IMR-90 (cell line): ENCODE measurements at regions not wholly inside any gene's neighbourhood (a gene's known extent, or its start where the extent isn't known, plus 50 kb on each side); places are given as distances from the start of the nearest gene placed in this dataset.

Experiments
- ATAC-seq: fragments of 200-7000 bp; cut with Tn5 transposase; 2 replicates; pipeline ENCODE4 v1.9.1; 2020; ENCODE audit warnings: low read depth, mild to moderate bottlenecking, moderate library complexity
- BruUV-seq: library from RNA; stranded (reverse); fragments of 400-500 nt; replicated peaks from 2 replicates; lab custom pipeline; 2021; lab: Mats Ljungman, UMichigan
- CTCF ChIA-PET: fragments of 300-600 bp; formaldehyde crosslinking; extraction: SDS; loops from one replicate; lab custom pipeline; 2021; ENCODE audit warnings: antibody characterized with exemption; lab: Yijun Ruan, JAX
- POLR2A ChIA-PET: fragments of 300-600 bp; sonication (Branson Sonifier 250); formaldehyde crosslinking; loops from one replicate; lab custom pipeline; 2022; ENCODE audit warnings: antibody characterized with exemption; ENCODE audit not compliant: unreplicated experiment; lab: Charles Lee
- DNase-seq: peaks from one replicate; pipeline ENCODE4 v3.0.0; 2013
- H2AFZ ChIP-seq: replicated peaks from 2 replicates; pipeline ENCODE3; 2013; ENCODE audit warnings: low read length, mild to moderate bottlenecking; ENCODE audit not compliant: poor library complexity
- H2AK5ac ChIP-seq: 2 replicates; pipeline ENCODE4 v1.6.1; 2013; ENCODE audit warnings: low read depth, low read length, inconsistent platforms
- H2AK9ac ChIP-seq: replicated peaks from 2 replicates; pipeline ENCODE3; 2013; ENCODE audit warnings: mild to moderate bottlenecking, low read depth, low read length, moderate library complexity; ENCODE audit not compliant: poor library complexity
- H2BK120ac ChIP-seq: 2 replicates; pipeline ENCODE4 v1.6.1; 2013; ENCODE audit warnings: low read depth, low read length, inconsistent platforms
- H2BK15ac ChIP-seq: 3 replicates; pipeline ENCODE4 v1.6.1; 2013; ENCODE audit warnings: low read depth, low read length, inconsistent platforms
- H2BK20ac ChIP-seq: 2 replicates; pipeline ENCODE4 v1.6.1; 2013; ENCODE audit warnings: low read depth, mild to moderate bottlenecking, inconsistent platforms, low read length, moderate library complexity
- H2BK5ac ChIP-seq: 2 replicates; pipeline ENCODE4 v1.6.1; 2013; ENCODE audit warnings: mild to moderate bottlenecking, low read depth, low read length, inconsistent platforms; ENCODE audit not compliant: poor library complexity, severe bottlenecking
- H3K14ac ChIP-seq: replicated peaks from 2 replicates; pipeline ENCODE4 v1.6.1; 2013; ENCODE audit warnings: low read depth, low read length, inconsistent platforms
- H3K18ac ChIP-seq: 2 replicates; pipeline ENCODE4 v1.6.1; 2013; ENCODE audit warnings: low read depth, low read length, control low read depth
- H3K23ac ChIP-seq: 2 replicates; pipeline ENCODE4 v1.6.1; 2013; ENCODE audit warnings: low read depth, low read length, inconsistent platforms
- H3K27ac ChIP-seq: 2 replicates; pipeline ENCODE4 v1.5.1; 2013; ENCODE audit warnings: mild to moderate bottlenecking, control low read depth, low read length; ENCODE audit not compliant: insufficient read depth
- H3K27me3 ChIP-seq: 2 replicates; pipeline ENCODE4 v1.6.1; 2013; ENCODE audit warnings: low read length; ENCODE audit not compliant: control insufficient read depth, insufficient read depth
- H3K36me3 ChIP-seq: 2 replicates; pipeline ENCODE4 v1.6.1; 2013; ENCODE audit warnings: low read length, mixed read lengths; ENCODE audit not compliant: control insufficient read depth, insufficient read depth
- H3K4ac ChIP-seq: 2 replicates; pipeline ENCODE4 v1.6.1; 2013; ENCODE audit warnings: low read depth, low read length, inconsistent platforms
- H3K4me1 ChIP-seq: 2 replicates; pipeline ENCODE4 v1.6.1; 2013; ENCODE audit warnings: low read length, mixed read lengths; ENCODE audit not compliant: control insufficient read depth, insufficient read depth
- H3K4me2 ChIP-seq: 2 replicates; pipeline ENCODE4 v1.6.1; 2013; ENCODE audit warnings: low read depth, mild to moderate bottlenecking, control low read depth, low read length, moderate library complexity
- H3K4me3 ChIP-seq: 2 replicates; pipeline ENCODE4 v1.5.1; 2013; ENCODE audit warnings: low read depth, mild to moderate bottlenecking, control low read depth, low read length, moderate library complexity; ENCODE audit not compliant: insufficient read depth
- H3K56ac ChIP-seq: 2 replicates; pipeline ENCODE4 v1.6.1; 2013; ENCODE audit warnings: low read length, inconsistent platforms; ENCODE audit not compliant: insufficient read depth; ENCODE audit errors: extremely low read depth
- H3K79me1 ChIP-seq, 2 experiments: 2 replicates each; pipeline ENCODE4 v1.6.1; 2013; ENCODE audit warnings: low read length in 2 of 2, inconsistent platforms in 1 of 2, low read depth in 1 of 2
- H3K9ac ChIP-seq: 2 replicates; pipeline ENCODE4 v1.6.1; 2013; ENCODE audit warnings: low read depth, low read length, control low read depth
- H3K9me1 ChIP-seq: 2 replicates; pipeline ENCODE4 v1.6.1; 2013; ENCODE audit warnings: low read length, inconsistent platforms; ENCODE audit not compliant: insufficient read depth
- H3K9me3 ChIP-seq: 2 replicates; pipeline ENCODE4 v1.6.1; 2013; ENCODE audit warnings: low read length; ENCODE audit not compliant: control insufficient read depth, insufficient read depth
- H4K20me1 ChIP-seq: 2 replicates; pipeline ENCODE4 v1.6.1; 2013; ENCODE audit warnings: low read length, inconsistent platforms; ENCODE audit not compliant: insufficient read depth
- H4K5ac ChIP-seq: 2 replicates; pipeline ENCODE4 v1.6.1; 2013; ENCODE audit warnings: mild to moderate bottlenecking, low read depth, low read length, control low read depth
- H4K8ac ChIP-seq, 2 experiments: 2 replicates each; pipeline ENCODE4 v1.6.1; 2013; ENCODE audit warnings: low read depth in 2 of 2, low read length in 2 of 2, control low read depth in 1 of 2, inconsistent platforms in 1 of 2
- H4K91ac ChIP-seq: 2 replicates; pipeline ENCODE4 v1.6.1; 2013; ENCODE audit warnings: low read depth, low read length, inconsistent platforms; ENCODE audit not compliant: insufficient read depth
- WGBS, 2 experiments: methylation state at CpG; one replicate each; pipeline versions ENCODE4 v1.1.5 to v1.1.7; 2013; ENCODE audit warnings: missing lambda C conversion rate in 2 of 2; ENCODE audit not compliant: insufficient read length in 1 of 2; ENCODE audit errors: extremely low coverage in 2 of 2; 5-methylcytosine and 5-hydroxymethylcytosine counted together
- dilution Hi-C: fragments of 300-500 bp; cut with HindIII; formaldehyde crosslinking; loops from one replicate; pipeline ENCODE4 v1.14.3; 2018; ENCODE audit warnings: low sequenced_read_pairs; ENCODE audit not compliant: unreplicated experiment
- in situ Hi-C: fragments of 300-500 bp; cut with MboI; formaldehyde crosslinking; loops from 3 replicates; pipeline ENCODE4 v1.14.3; 2019; ENCODE audit warnings: low sequenced_read_pairs, inconsistent platforms, mixed read lengths
- intact Hi-C: fragments of 100-400 bp; cut with micrococcal nuclease; formaldehyde crosslinking; loops from 2 replicates; pipeline ENCODE4 v1.10.0; 2022
- TF ChIP-seq, protein P1 (sequence below): conservative IDR thresholded peaks from 2 replicates; pipeline ENCODE4 v1.5.1; 2012; ENCODE audit warnings: mild to moderate bottlenecking, low read depth, low read length, improper control_type of control experiment
- TF ChIP-seq, protein P2 (sequence below): fragments of 150-350 bp; IDR thresholded peaks from 2 replicates; pipeline ENCODE4 v1.6.1; 2017; ENCODE audit warnings: mild to moderate bottlenecking, antibody characterized with exemption, low read length, low read depth

DNA sequence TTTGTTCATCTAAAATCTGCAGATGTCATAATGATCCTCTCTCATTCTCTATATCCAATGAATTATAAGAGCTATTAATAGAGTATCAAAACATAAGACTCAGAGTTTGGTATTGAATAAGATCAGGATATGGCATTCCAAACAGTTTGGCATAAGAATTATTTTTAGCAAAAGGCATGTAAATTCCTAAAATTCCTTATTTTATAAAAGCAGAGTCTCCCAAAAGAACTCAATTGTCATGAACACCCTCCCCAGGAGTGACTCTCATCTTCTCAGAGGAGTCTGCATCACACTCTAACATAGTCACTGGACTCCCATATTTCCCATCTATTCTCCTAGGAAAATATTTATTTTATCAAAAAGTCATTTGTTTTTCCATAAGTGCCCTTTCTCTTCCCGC is 1710.2 kb upstream of the SLC39A10 start:
- dilution Hi-C loops (no loop called here), in situ Hi-C loops (no loop called here), intact Hi-C loops (no loop called here)
- H3K4ac ChIP-seq, result no peak overlapping the region
- H3K18ac ChIP-seq, result no peak overlapping the region
- H3K56ac ChIP-seq, result no peak overlapping the region
- no peak overlapping the region for H3K23ac ChIP-seq
- CTCF ChIA-PET, result no interaction called here
- H3K36me3 ChIP-seq, result no peaks in the 10 kb centered on the region
- no peak overlapping the region for H3K4me2 ChIP-seq
- H2AK5ac ChIP-seq, result no peak overlapping the region
- no CpG with 5 or more reads among the region's 1 CpG for WGBS, 2 experiments
- no TSS peak for BruUV-seq
- no peak overlapping the region for H4K91ac ChIP-seq
- H4K20me1 ChIP-seq, result no peaks in the 10 kb centered on the region
- no peaks in the 10 kb centered on the region for H3K79me1 ChIP-seq
- H4K5ac ChIP-seq, result no peak overlapping the region
- ATAC-seq (no peak), DNase-seq (no peak)
- no peak overlapping the region for H2BK20ac ChIP-seq
- H2AK9ac ChIP-seq, result no peak overlapping the region
- H2BK5ac ChIP-seq, result no peak overlapping the region
- H3K4me3 ChIP-seq, result no peak overlapping the region
- no peaks in the 10 kb centered on the region for H3K9me3 ChIP-seq
- POLR2A ChIA-PET, result no interaction called here
- H2BK120ac ChIP-seq, result no peak overlapping the region
- no peaks in the 10 kb centered on the region for H3K9me1 ChIP-seq
- no peak overlapping the region for H2AFZ ChIP-seq
- H3K14ac ChIP-seq, result no peak overlapping the region
- H3K27ac ChIP-seq, result no peak overlapping the region
- H3K27me3 ChIP-seq, result no peaks in the 10 kb centered on the region
- H3K4me1 ChIP-seq, result no peaks in the 10 kb centered on the region
- no peak overlapping the region for H3K9ac ChIP-seq
- TF ChIP-seq, protein P1, sequence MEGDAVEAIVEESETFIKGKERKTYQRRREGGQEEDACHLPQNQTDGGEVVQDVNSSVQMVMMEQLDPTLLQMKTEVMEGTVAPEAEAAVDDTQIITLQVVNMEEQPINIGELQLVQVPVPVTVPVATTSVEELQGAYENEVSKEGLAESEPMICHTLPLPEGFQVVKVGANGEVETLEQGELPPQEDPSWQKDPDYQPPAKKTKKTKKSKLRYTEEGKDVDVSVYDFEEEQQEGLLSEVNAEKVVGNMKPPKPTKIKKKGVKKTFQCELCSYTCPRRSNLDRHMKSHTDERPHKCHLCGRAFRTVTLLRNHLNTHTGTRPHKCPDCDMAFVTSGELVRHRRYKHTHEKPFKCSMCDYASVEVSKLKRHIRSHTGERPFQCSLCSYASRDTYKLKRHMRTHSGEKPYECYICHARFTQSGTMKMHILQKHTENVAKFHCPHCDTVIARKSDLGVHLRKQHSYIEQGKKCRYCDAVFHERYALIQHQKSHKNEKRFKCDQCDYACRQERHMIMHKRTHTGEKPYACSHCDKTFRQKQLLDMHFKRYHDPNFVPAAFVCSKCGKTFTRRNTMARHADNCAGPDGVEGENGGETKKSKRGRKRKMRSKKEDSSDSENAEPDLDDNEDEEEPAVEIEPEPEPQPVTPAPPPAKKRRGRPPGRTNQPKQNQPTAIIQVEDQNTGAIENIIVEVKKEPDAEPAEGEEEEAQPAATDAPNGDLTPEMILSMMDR, result no peak
- TF ChIP-seq, protein P2, sequence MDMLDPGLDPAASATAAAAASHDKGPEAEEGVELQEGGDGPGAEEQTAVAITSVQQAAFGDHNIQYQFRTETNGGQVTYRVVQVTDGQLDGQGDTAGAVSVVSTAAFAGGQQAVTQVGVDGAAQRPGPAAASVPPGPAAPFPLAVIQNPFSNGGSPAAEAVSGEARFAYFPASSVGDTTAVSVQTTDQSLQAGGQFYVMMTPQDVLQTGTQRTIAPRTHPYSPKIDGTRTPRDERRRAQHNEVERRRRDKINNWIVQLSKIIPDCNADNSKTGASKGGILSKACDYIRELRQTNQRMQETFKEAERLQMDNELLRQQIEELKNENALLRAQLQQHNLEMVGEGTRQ, result no peak
- no peak overlapping the region for H2BK15ac ChIP-seq
- H4K8ac ChIP-seq, result no peak overlapping the region
